CD8-positive, alpha-beta memory T cell (primary cell): ENCODE measurements at regions not wholly inside any gene's neighbourhood (a gene's known extent, or its start where the extent isn't known, plus 50 kb on each side); places are given as distances from the start of the nearest gene placed in this dataset.

Experiments used
- CTCF ChIA-PET: fragments of 350-600 bp; sonication (Branson Sonifier 250); formaldehyde crosslinking; loops from one replicate; lab custom pipeline; 2021; ENCODE audit warnings: antibody characterized with exemption; lab: Charles Lee
- POLR2A ChIA-PET: fragments of 350-600 bp; sonication (Branson Sonifier 250); formaldehyde crosslinking; loops from one replicate; lab custom pipeline; 2021; ENCODE audit warnings: antibody characterized with exemption; lab: Charles Lee
- DNase-seq, 5 donors: peaks; one replicate each; pipeline versions ENCODE4 v3.0.0 to v3.0.0-alpha.2; 2020 to 2022; ENCODE audit warnings: mixed read lengths in 1 of 5
- H3K27ac ChIP-seq: one replicate; pipeline ENCODE4 v1.7.0; 2013; ENCODE audit warnings: low read depth, mild to moderate bottlenecking, low read length, moderate library complexity
- H3K27me3 ChIP-seq: 2 replicates; pipeline ENCODE4 v1.7.0; 2013; ENCODE audit warnings: low read length, mild to moderate bottlenecking; ENCODE audit not compliant: insufficient read depth, poor library complexity, severe bottlenecking
- H3K36me3 ChIP-seq: 2 replicates; pipeline ENCODE4 v1.7.0; 2013; ENCODE audit warnings: mild to moderate bottlenecking, low read length, moderate library complexity; ENCODE audit not compliant: insufficient read depth
- H3K4me1 ChIP-seq: 2 replicates; pipeline ENCODE4 v1.7.0; 2013; ENCODE audit warnings: mild to moderate bottlenecking, low read length, moderate library complexity; ENCODE audit not compliant: insufficient read depth
- H3K4me3 ChIP-seq: 2 replicates; pipeline ENCODE4 v1.7.0; 2013; ENCODE audit warnings: mild to moderate bottlenecking, low read length
- H3K9me3 ChIP-seq: 2 replicates; pipeline ENCODE4 v1.7.0; 2013; ENCODE audit warnings: mild to moderate bottlenecking, low read length
- H3K27ac Mint-ChIP-seq, 8 donors: one replicate each; pipeline ENCODE4 v1.8.0; 2020 to 2021; ENCODE audit warnings: mixed read lengths in 8 of 8, mild to moderate bottlenecking in 6 of 8, inconsistent platforms in 3 of 8, moderate library complexity in 3 of 8
- H3K27me3 Mint-ChIP-seq, 2 donors: one replicate each; pipeline ENCODE4 v1.8.0; 2020 to 2021; ENCODE audit warnings: mixed read lengths in 2 of 2, mild to moderate bottlenecking in 1 of 2, moderate library complexity in 1 of 2
- H3K36me3 Mint-ChIP-seq, 3 donors: one replicate each; pipeline ENCODE4 v1.8.0; 2020 to 2021; ENCODE audit warnings: mixed read lengths in 3 of 3, inconsistent platforms in 1 of 3, mild to moderate bottlenecking in 1 of 3
- H3K4me1 Mint-ChIP-seq, 3 donors: one replicate each; pipeline ENCODE4 v1.8.0; 2020 to 2021; ENCODE audit warnings: mixed read lengths in 3 of 3, inconsistent platforms in 1 of 3, mild to moderate bottlenecking in 1 of 3
- H3K4me3 Mint-ChIP-seq, 7 donors: one replicate each; pipeline ENCODE4 v1.8.0; 2020 to 2021; ENCODE audit warnings: mixed read lengths in 7 of 7, mild to moderate bottlenecking in 6 of 7, moderate library complexity in 4 of 7, inconsistent platforms in 2 of 7
- H3K9me3 Mint-ChIP-seq, 5 donors: one replicate each; pipeline ENCODE4 v1.8.0; 2020 to 2022; ENCODE audit warnings: mixed read lengths in 5 of 5, mild to moderate bottlenecking in 3 of 5, moderate library complexity in 2 of 5, inconsistent platforms in 1 of 5

DNA sequence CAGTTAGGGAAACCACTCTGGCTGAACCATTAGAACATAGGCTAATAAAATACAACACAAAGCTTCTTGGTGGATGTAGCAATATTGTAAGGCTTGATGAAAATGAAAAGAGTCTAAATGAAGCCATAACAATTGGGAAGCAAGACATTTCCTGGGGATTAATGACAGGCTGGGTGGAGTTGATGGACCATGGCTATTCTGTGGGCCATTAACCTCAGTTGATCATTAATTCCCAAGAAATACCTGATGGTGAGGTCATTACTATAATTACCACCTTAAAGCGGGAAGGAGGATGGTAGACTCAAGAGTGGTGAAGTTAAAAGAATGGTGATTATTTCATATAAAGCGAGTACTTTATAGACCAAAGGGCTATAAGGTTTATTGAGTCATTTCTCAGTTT is 455.8 kb upstream of the MAP3K7 start:
- Mint-ChIP-seq H3K27ac (no peak overlapping the region), H3K9me3 (peaks cover 0 to 6% (median 0%) of the 10 kb centered on the region in 5 donors), H3K27me3 (no peaks in the 10 kb centered on the region), H3K4me3 (no peak overlapping the region), H3K36me3 (no peaks in the 10 kb centered on the region), H3K4me1 (no peaks in the 10 kb centered on the region)
- no peaks in the 10 kb centered on the region for H3K4me1 ChIP-seq
- ChIA-PET CTCF (no interaction called here), POLR2A (no interaction called here)
- no peaks in the 10 kb centered on the region for H3K27me3 ChIP-seq
- no peak for DNase-seq
- H3K4me3 ChIP-seq, result no peak overlapping the region
- H3K9me3 ChIP-seq, result no peaks in the 10 kb centered on the region
- H3K27ac ChIP-seq, result no peak overlapping the region
- no peaks in the 10 kb centered on the region for H3K36me3 ChIP-seq

DNA sequence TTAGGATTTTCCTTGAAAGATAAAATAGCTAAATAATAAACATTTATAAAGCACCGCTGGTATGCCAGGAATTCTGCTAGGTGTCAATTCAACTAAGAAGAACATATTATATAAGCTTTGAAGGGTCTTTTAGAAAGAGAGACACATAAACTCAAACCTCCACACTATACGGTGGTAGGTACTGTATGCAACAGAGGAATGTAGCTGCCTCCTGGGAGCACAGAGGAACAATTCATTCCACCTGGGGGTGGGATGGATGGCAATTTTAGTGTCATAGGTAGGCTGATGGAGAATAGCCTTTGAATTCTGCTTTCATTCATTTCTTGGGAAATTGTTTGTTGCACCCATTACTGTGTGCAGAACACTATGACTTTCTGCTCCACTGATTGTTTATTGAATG is 447.1 kb upstream of the MAP3K7 start:
- no peak overlapping the region for H3K27ac Mint-ChIP-seq

DNA sequence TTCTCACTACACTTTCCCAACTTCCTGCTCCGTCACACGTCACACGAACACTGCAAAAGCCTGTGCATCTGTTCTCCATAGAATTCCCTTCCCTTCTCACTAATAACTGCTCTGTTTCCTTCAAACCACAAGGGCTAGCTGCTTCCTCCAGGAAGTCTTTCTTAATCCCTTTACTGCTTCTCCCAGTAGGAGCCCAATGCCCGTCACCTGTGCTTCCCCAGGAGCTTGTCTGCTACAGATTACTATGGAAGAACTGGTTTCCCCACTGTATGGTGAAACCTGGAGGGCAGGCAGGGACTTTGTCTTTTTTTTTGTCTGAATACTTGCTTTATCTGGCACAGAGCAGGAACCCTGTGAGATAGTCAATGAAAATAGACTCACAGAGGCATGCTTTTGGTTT is 444.7 kb upstream of the MAP3K7 start:
- Histone ChIP-seq H3K4me3 (no peak overlapping the region), H3K4me1 (no peaks in the 10 kb centered on the region), H3K9me3 (no peaks in the 10 kb centered on the region), H3K27ac (no peak overlapping the region), H3K27me3 (no peaks in the 10 kb centered on the region), H3K36me3 (no peaks in the 10 kb centered on the region)
- CTCF ChIA-PET, result no interaction called here
- POLR2A ChIA-PET, result no interaction called here
- H3K4me1 Mint-ChIP-seq, result no peaks in the 10 kb centered on the region
- H3K9me3 Mint-ChIP-seq, result peaks cover 0 to 7% (median 0%) of the 10 kb centered on the region in 5 donors
- no peak overlapping the region for H3K27ac Mint-ChIP-seq
- peaks cover 0 to 2% of the 10 kb centered on the region in 2 donors for H3K27me3 Mint-ChIP-seq
- no peak overlapping the region for H3K4me3 Mint-ChIP-seq
- H3K36me3 Mint-ChIP-seq, result no peaks in the 10 kb centered on the region
- no peak for DNase-seq

More for the DNA sequence above, 447.1 kb upstream of the MAP3K7 start:
- no peak overlapping the region for H3K4me3 Mint-ChIP-seq
- Histone ChIP-seq H3K4me3 (no peak overlapping the region), H3K27ac (no peak overlapping the region), H3K4me1 (no peaks in the 10 kb centered on the region), H3K9me3 (no peaks in the 10 kb centered on the region), H3K36me3 (no peaks in the 10 kb centered on the region), H3K27me3 (no peaks in the 10 kb centered on the region)
- H3K36me3 Mint-ChIP-seq, result no peaks in the 10 kb centered on the region
- ChIA-PET POLR2A (no interaction called here), CTCF (no interaction called here)
- H3K9me3 Mint-ChIP-seq, result peaks cover 0 to 7% (median 0%) of the 10 kb centered on the region in 5 donors
- no peak for DNase-seq
- no peaks in the 10 kb centered on the region for H3K27me3 Mint-ChIP-seq
- no peaks in the 10 kb centered on the region for H3K4me1 Mint-ChIP-seq

DNA sequence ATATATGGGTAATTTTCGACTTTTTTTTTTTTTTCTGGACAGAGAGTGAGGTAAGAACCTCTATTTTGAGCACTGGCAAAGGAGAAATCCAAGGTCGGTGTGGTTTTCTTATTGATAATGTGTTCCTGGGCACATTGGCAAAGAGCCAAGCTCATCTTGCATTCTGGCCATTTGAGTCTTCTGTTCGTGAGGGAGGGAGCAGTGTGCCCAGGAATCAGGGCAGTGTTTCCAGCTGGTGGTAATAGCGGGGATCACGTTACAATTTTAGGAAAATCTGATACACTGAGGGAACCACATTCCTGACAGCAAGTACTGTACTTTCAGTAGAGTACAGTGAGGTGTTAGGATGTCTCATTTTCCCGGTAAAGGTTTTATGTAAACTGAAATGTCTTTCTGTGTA is 442.3 kb upstream of the MAP3K7 start:
- no peaks in the 10 kb centered on the region for H3K27me3 ChIP-seq
- DNase-seq, result no peak
- no peaks in the 10 kb centered on the region for H3K9me3 ChIP-seq
- H3K4me1 ChIP-seq, result no peaks in the 10 kb centered on the region
- Mint-ChIP-seq H3K36me3 (no peaks in the 10 kb centered on the region), H3K9me3 (peaks cover 0 to 2% (median 0%) of the 10 kb centered on the region in 5 donors), H3K27ac (no peak overlapping the region), H3K27me3 (peaks cover 0 to 2% of the 10 kb centered on the region in 2 donors), H3K4me3 (no peak overlapping the region), H3K4me1 (no peaks in the 10 kb centered on the region)
- H3K27ac ChIP-seq, result no peak overlapping the region
- POLR2A ChIA-PET, result no interaction called here
- no peaks in the 10 kb centered on the region for H3K36me3 ChIP-seq
- CTCF ChIA-PET, result no interaction called here
- H3K4me3 ChIP-seq, result no peak overlapping the region

DNA sequence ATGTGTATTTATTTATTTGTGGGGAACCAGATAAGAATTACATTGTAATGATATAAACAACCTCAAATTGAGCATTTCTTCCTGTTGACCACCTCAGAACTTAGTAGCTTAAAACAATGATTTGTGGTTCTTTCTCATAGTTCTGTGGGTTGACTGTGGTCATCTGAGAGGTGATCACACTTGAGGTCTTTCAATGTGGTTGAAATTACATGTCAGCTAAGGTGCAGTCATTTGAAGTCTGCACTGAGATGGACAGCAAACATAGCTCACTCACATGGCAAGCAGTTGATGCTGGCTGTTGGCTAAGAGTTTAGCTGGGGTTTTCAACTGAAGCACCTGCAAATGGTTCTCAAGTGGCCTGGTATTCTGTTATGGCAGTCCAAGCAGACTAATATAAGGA is 436.7 kb upstream of the MAP3K7 start:
- Mint-ChIP-seq H3K36me3 (no peaks in the 10 kb centered on the region), H3K27ac (no peak overlapping the region), H3K9me3 (peaks cover 0 to 2% (median 0%) of the 10 kb centered on the region in 5 donors), H3K27me3 (peaks cover 0 to 5% of the 10 kb centered on the region in 2 donors), H3K4me3 (no peak overlapping the region), H3K4me1 (no peaks in the 10 kb centered on the region)
- H3K9me3 ChIP-seq, result no peaks in the 10 kb centered on the region
- no peaks in the 10 kb centered on the region for H3K27me3 ChIP-seq
- POLR2A ChIA-PET, result no interaction called here
- H3K4me3 ChIP-seq, result no peak overlapping the region
- CTCF ChIA-PET, result no interaction called here
- H3K36me3 ChIP-seq, result no peaks in the 10 kb centered on the region
- DNase-seq, result no peak
- no peaks in the 10 kb centered on the region for H3K4me1 ChIP-seq
- H3K27ac ChIP-seq, result no peak overlapping the region

DNA sequence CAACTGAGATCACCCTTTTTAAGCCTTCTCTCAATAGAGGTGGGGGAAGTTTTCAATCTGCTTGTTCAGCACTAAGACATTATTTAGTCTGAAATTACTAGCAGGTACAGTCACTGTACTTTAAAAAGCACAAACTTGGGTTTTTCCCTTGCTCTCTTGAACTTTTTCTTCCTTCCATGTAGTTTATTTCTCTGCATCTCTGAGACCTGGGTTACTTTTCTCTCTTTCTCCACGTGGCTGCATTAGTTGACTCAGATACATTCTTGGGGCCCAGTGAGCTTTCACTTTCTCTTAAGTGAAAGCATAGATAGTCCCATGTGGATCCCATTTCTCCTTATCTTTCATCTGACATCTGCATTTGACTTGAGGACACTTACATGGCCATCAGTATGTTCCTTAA is 433.9 kb upstream of the MAP3K7 start:
- H3K4me1 Mint-ChIP-seq, result no peaks in the 10 kb centered on the region
- H3K36me3 ChIP-seq, result no peaks in the 10 kb centered on the region
- H3K4me3 ChIP-seq, result no peak overlapping the region
- no peaks in the 10 kb centered on the region for H3K27me3 ChIP-seq
- H3K4me1 ChIP-seq, result no peaks in the 10 kb centered on the region
- peaks cover 0 to 2% (median 0%) of the 10 kb centered on the region in 5 donors for H3K9me3 Mint-ChIP-seq
- no peaks in the 10 kb centered on the region for H3K36me3 Mint-ChIP-seq
- peaks cover 0 to 6% of the 10 kb centered on the region in 2 donors for H3K27me3 Mint-ChIP-seq
- H3K27ac ChIP-seq, result no peak overlapping the region
- no peaks in the 10 kb centered on the region for H3K9me3 ChIP-seq
- H3K4me3 Mint-ChIP-seq, result no peak overlapping the region
- H3K27ac Mint-ChIP-seq, result no peak overlapping the region
- DNase-seq, result no peak
- ChIA-PET POLR2A (no interaction called here), CTCF (no interaction called here)

DNA sequence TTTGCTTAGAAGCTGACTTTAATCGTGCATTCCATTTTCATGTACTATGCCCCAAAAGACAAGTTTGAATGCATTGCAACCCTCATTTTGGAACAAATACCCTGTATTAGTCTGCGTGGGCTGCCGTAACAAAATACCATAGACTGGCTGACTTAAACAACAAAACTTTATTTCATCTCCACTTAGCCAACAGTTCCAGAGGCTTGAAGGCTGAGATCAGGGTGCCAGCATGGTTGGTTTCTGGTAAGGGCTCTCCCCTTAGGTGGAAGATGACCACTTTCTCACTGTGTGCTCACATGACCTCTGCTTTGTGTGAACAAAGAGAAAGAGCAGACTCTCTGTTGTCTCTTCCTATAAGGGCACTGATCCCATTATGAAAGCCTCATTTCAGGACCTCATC is 431.7 kb upstream of the MAP3K7 start:
- Histone ChIP-seq H3K4me1 (no peaks in the 10 kb centered on the region), H3K27me3 (no peaks in the 10 kb centered on the region), H3K27ac (no peak overlapping the region), H3K4me3 (no peak overlapping the region), H3K36me3 (no peaks in the 10 kb centered on the region), H3K9me3 (no peaks in the 10 kb centered on the region)
- no peak for DNase-seq
- H3K27me3 Mint-ChIP-seq, result peaks cover 0 to 6% of the 10 kb centered on the region in 2 donors
- H3K27ac Mint-ChIP-seq, result no peak overlapping the region
- no peak overlapping the region for H3K4me3 Mint-ChIP-seq
- peaks cover 0 to 2% (median 0%) of the 10 kb centered on the region in 5 donors for H3K9me3 Mint-ChIP-seq
- no peaks in the 10 kb centered on the region for H3K4me1 Mint-ChIP-seq
- no peaks in the 10 kb centered on the region for H3K36me3 Mint-ChIP-seq
- ChIA-PET CTCF (no interaction called here), POLR2A (no interaction called here)

DNA sequence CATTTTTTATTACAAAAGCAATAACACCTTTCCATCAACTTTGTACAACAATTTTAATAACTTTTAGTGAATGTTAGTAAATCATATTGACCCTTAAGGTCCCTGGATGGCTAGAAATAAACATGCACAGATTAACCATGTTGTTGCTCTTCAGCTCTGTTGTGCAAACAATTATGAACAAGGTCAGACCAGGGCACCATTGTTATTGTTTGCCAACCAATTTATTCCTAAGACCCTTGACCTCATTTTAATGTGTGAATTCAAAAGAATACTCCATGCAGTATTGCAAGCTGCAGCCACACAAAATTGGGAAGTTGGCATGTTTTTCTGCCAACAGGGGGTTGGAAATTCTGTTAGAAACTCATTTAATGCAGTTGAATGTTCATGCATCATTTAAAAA is 426.6 kb upstream of the MAP3K7 start:
- no peaks in the 10 kb centered on the region for H3K4me1 ChIP-seq
- Mint-ChIP-seq H3K4me1 (no peaks in the 10 kb centered on the region), H3K27me3 (peaks cover 0 to 7% of the 10 kb centered on the region in 2 donors), H3K27ac (no peak overlapping the region), H3K36me3 (no peaks in the 10 kb centered on the region), H3K4me3 (no peak overlapping the region), H3K9me3 (peaks cover 0 to 1% (median 0%) of the 10 kb centered on the region in 5 donors)
- no peaks in the 10 kb centered on the region for H3K36me3 ChIP-seq
- H3K27me3 ChIP-seq, result no peaks in the 10 kb centered on the region
- H3K4me3 ChIP-seq, result no peak overlapping the region
- H3K9me3 ChIP-seq, result no peaks in the 10 kb centered on the region
- no peak overlapping the region for H3K27ac ChIP-seq
- CTCF ChIA-PET, result no interaction called here
- DNase-seq, result no peak
- POLR2A ChIA-PET, result no interaction called here

DNA sequence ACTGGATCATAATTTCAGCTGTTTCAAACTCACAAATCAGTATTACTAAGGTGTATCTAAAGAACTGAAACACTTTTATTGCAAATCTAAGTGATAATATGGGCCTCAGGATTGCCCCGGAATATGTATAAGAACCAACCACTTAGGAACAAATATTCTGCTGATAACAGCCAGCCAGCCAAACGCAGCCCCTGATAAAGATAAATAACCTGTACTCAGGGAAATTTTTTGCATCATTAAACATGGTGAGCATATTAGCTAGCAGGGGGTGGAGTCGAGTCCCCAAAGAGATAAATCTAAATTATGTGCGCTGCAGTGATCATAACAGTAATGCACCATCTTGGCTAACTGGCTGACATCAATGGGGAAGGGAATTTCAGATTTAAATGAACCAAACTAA is 410.2 kb upstream of the MAP3K7 start:
- Mint-ChIP-seq H3K36me3 (no peaks in the 10 kb centered on the region), H3K27me3 (peaks cover 0 to 2% of the 10 kb centered on the region in 2 donors), H3K27ac (no peak overlapping the region), H3K9me3 (peaks cover 0 to 7% (median 0%) of the 10 kb centered on the region in 5 donors), H3K4me1 (no peaks in the 10 kb centered on the region), H3K4me3 (no peak overlapping the region)
- no peaks in the 10 kb centered on the region for H3K36me3 ChIP-seq
- no peaks in the 10 kb centered on the region for H3K9me3 ChIP-seq
- H3K27ac ChIP-seq, result no peak overlapping the region
- no peak overlapping the region for H3K4me3 ChIP-seq
- CTCF ChIA-PET, result no interaction called here
- no peak for DNase-seq
- POLR2A ChIA-PET, result no interaction called here
- no peaks in the 10 kb centered on the region for H3K27me3 ChIP-seq
- no peaks in the 10 kb centered on the region for H3K4me1 ChIP-seq
